Ovary (tissue), 3 donors: ENCODE measurements at regions not wholly inside any gene's neighbourhood (a gene's known extent, or its start where the extent isn't known, plus 50 kb on each side); places are given as distances from the start of the nearest gene placed in this dataset.

ENCODE experiments used
- CTCF ChIP-seq, 3 donors: fragments of 450-650 bp in 2 of 3; fragments of 200-600 bp in 1 of 3; IDR thresholded peaks; one replicate each; pipeline versions ENCODE4 v1.5.1 to v1.8.0; 2016 to 2022; ENCODE audit warnings: antibody characterized with exemption in 3 of 3, mild to moderate bottlenecking in 1 of 3
- POLR2A ChIP-seq: fragments of 450-650 bp; IDR thresholded peaks from one replicate; pipeline ENCODE4 v1.6.1; 2017; ENCODE audit warnings: antibody characterized with exemption, mild to moderate bottlenecking, moderate library complexity
- donor health status: DM: no; HTN: no; CAD: no.

DNA sequence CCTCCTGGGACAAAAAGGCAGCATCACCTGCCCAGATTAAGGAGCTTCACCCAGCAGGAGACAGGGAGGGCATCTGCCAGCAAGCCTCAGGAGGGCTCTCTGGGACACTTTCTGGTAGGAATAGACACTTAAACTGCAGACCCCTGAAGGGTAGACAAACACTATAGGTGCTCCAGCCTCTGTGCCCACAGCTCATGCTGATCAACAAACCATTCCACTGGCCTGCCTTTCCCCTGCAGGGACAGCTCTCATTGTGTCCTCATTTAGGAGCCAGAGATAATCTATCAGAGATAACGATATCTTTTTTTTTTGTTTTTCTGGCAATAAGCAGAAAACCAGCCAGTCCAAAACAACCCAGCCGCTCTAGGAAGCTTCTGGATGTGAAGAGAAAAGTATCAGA, 251.8 kb upstream of the CCDC196 start:
- TF ChIP-seq CTCF (IDR thresholded peaks at IDR 0.05): no peak
- TF ChIP-seq POLR2A: no peak
